ENCODE measurements at regions not wholly inside any gene's neighbourhood (a gene's known extent, or its start where the extent isn't known, plus 50 kb on each side); places are given as distances from the start of the nearest gene placed in this dataset.

DNA sequence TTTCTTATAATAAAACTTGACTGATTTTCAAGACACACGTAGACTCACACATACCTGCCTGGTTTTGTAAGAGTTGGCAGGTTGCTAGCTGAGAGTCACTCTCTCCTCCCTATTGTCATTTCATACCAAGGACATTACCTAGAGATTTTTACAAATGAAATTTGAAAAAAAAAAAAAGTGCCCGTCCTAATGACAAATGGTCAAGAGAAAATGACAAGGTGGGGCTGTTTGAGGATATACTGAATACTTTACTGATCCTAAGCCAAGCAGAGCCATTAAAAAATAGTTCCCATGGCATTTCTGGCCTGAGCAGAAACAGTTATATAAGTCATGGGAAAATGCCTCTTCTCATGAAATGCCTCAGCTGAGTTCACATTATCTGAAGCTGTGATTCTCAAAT lies 150.2 kb downstream of the DYRK2 start:
- no peak for DNase-seq

DNA sequence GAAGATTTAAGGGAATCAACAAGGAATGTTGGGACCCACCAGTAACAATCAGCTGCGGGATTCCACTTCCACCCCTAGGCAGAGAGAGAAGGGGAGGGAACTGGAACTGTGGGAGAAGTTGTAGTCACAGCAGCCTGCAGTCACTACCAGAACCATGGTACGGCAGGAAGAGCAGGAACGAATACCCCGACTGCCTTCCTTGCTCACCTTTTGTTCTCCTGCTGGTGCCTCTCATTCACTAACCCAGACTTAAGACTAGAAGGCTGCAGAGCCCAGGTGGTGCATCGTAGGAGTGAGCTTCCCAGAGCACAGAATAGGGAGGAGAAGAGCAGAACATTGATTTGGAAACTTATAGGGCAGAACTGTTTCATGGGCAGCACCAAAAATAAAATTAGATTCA lies 154.2 kb downstream of the DYRK2 start:
- no peak for DNase-seq

GRCh38 chr12:67803278-67803993 lies 154.9 kb downstream of the DYRK2 start:
- DNase-seq, result no peak

GRCh38 chr12:67804168-67804567 lies 155.6 kb downstream of the DYRK2 start:
- no peak for DNase-seq

DNA sequence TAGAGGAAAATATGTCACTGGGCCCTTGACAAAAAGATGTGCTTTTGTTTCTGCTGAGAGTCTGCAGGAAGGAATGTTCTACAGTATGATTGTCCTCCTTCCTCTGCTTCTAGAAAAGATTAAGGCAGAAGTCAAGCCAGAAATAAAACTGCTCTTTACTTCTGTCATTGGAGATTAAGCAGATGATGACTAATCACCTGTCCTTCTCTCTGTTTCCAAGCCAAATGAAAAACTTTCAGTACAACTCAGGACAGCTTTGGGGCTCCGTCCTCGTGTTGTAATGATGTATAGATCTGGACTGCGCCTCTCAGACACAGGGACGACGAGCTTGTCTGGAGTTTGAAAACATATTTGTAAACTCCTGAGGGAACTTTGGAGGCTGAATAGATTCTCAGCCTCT lies 159.3 kb downstream of the DYRK2 start:
- no peak for DNase-seq

DNA sequence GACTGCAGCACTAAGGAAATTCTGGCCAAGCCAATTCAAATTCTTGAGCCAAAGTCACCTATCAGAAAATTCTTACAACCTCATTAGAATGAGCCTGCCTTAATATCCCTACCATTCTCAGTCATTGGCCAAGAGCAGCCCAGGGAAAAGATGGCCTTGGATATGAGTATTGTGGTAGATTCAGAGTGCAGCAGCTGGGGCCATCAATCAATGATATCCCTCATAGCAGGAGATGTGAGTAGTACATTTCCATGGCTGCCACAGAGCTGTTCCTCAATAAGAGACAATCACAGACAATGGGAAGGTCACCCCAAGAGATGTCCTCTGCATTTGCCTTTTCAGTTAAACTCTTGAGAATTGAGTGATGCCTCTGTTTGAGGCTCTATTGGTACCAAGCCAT lies 161.6 kb downstream of the DYRK2 start:
- DNase-seq, result no peak

GRCh38 chr12:67811437-67812361 lies 163.2 kb downstream of the DYRK2 start:
- no peak for DNase-seq

DNA sequence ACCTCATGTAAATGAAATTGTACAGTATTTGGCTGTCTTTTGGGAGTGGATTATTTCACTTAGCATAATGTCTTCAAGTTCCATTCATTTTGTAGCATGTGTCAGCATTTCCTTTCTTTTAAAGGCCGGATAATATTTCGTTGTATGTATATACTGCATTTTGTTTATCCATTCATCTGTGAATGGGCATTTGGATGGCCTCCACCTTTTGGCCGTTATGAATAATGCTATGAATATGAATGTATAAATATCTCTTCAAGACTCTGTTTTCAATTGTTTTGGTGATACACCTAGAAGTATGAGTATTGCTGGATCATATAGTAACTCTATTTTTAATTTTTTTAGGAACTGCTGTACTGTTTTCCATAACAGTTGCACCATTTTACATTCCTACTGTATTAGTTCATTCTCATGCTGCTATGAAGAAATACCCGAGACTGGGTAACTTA lies 164.9 kb downstream of the DYRK2 start:
- DNase-seq, result no peak

- no peak for DNase-seq
Measured at GRCh38 chr12:67816269-67816668, 167.7 kb downstream of the DYRK2 start.

GRCh38 chr12:67818459-67818903 lies 169.9 kb downstream of the DYRK2 start:
- no peak for DNase-seq

- DNase-seq, result no peak
Measured at GRCh38 chr12:67819902-67820301, 169.3 kb upstream of the IFNG-AS1 start.

DNA sequence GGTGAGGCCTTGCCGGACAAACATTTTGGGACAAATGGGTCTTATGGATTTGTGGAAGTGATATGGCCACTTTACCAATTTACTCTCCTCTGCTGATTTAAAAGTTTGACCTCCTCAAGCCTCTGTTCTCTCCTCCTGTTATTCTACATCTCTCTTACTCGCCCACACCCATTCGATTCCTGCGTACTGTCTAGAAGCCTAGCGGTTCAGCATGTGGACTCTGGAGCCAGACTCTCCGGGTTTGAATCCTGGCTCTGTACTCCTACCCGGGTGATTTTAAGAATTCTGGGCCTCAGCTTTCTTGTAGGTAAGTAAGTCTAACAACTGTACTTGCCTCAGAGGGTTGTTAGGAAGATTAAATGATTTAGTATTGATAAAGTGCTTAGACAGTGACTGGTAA lies 168.6 kb upstream of the IFNG-AS1 start:
- no peak for DNase-seq

DNA sequence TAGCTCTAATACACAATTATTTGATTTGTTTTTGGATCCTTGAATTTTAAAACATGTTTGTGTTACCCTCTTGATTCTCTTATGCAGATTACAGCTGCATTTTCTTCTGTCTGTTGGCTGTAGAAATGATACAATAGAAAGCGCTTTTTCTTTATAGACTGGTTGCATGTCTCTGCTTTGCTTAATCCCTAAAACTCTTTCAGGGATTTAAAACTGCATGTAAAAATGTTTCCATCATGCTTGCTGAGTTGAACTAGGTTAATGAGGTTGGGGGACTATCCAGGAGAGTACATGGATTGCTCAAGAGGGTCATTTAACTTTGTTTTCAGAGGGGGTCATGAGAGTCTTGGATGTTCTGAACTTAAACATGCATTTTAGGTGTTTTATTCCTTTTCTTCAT lies 166.4 kb upstream of the IFNG-AS1 start:
- no peak for DNase-seq

DNA sequence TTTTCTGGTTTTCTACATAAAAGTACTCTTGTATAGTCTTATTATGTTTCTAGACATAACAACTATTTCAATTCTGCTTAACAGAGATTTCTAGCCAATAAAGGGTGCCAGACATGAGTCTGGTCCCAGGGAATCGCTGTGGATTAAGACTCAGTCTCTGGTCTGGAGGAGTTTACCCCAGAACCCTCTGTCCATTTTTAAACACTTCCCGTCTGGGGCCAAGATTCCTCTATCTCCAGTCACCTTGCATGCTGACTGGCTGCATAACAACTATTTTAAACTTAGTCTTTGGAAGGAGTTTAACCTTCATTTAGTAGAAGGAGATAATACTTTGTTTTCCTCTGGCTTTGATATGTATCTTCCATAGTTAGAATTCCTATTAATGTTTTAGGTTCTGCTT lies 163.1 kb upstream of the IFNG-AS1 start:
- DNase-seq, result no peak

DNA sequence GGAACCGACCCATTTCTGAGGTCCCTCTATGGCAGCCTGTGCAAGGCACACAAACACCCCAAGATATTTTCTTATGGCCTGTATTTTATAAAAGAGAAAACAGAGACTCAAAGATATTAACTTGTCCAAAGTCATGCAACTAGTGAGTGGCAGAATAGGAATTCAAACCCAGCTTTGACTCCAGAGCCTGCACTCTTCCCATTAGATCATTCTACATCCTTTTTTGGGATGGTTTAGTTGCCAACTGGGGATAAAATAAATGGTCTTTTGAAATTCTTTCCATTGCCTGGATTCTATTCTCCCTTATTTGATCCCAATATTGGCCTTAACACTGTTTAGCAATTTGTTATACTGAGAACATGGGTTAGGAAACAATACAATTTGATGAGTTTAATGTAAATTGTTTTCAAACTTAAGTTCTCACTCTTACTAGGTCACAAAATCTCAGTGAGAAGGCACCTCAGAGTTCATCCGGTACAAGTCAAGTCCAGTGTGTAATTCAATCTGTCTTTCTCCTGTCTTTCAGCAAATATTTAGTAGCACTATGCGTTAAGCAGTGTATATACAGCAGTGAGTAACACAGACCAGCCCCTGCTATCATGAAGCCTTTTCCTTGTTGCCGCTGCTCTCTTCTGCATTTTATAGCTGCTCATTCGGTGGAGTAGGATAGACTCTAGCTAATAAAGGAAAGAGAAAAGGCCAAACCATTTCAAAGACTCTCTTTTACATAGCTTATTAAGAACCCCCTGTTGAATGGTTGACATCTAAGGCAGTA lies 162.1 kb upstream of the IFNG-AS1 start:
- DNase-seq, result no peak

DNA sequence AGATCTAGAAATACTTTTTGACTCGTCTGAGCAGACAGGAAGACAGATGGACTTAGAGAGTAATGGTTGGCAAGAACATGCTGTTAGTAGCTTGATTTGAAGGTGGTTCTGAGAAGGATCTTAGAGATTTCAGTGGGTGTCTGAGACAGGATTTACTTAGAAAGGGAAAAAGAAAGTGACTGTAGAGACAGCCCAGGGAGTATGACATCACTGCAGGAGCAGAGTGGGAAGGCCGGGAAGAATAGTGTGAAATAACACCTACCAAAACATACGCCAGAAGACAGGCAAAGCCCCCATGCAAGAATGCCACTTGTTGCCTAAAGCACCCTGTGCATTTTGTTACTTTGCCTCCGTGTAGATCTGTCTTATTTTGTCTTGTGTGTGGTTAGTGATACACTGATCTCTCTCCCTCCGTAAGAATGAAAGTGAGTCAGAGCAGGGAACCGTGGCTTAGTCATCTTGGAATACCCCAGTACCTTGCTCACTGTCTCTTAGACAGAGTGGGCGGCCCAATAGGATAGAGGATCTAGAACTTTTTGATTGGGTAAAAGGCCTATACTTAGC lies 161.3 kb upstream of the IFNG-AS1 start:
- no peak for DNase-seq

DNA sequence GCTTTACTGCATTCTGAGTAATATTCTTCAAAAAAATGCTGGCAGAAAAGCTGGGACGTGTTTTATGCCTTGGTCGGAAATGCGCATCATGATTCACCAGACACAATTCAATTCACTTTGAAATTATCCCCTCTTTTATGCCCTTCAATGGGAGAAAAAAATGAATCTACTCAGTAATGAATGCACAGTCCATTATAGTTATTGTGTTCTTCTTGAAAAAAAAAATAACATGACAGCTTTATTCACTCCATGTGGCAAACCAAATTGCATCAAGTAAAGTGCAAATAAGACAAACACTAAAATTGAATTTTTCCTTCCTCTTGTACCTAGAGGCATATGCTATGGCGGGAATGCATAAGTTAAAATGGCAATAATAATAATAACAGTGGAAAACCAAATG lies 159.4 kb upstream of the IFNG-AS1 start:
- DNase-seq, result no peak

GRCh38 chr12:67832155-67832554 lies 157.1 kb upstream of the IFNG-AS1 start:
- DNase-seq, result no peak

DNA sequence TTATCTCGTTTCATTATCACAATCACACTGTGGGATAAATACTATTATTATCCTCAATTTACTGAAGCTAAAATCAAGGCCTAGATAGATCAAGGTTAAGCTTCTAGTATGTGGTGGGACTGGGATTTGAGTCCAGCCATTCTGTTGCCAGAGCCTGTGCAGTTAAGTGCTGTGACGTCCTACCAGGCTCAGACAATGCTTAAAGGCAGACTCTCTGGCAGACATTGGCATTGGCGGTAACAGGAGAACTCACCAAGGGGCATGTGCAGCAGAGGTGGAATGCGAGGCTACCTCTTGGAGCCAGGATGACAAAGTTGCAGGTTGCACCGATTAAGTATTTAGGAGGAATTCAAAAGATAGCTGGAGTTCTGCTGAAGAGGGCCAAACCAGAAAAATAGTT lies 155.6 kb upstream of the IFNG-AS1 start:
- DNase-seq, result no peak

DNA sequence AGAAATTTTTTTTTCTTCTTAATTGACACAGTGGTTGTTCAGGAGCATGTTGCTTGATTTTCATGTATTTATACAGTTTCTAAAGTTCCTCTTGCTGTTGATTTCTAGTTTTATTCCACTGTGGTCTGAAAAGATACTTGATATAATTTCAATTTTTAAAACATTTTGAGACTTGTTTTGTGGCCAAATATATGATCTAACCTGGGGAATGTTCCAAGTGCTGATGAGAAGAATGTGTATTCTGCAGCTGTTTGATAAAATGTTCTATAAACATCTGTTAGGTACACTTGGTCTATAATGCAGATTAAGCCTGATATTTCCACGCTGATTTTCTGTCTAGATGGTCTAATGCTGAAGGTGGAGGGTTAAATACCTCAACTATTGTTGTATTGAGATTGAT lies 151.4 kb upstream of the IFNG-AS1 start:
- DNase-seq, result no peak

DNA sequence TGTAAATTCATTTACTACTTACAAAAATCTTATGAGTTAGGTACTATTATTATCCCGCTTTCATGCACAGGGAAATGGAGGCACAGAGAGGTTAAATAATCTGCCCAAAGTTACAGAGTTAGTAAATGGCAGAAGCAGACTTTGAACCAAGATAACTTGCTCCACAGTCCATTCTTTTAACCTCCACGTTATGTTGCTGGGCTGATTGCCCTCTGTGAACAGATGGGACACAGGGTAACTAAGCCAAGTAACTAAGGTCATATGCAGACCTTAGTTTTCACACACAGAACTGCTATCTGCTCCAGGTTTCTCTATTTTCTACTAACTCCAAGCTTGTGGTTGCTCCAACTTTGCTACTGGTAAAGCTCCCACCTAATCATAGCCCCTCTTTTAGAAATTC lies 147.1 kb upstream of the IFNG-AS1 start:
- no peak for DNase-seq

- no peak for DNase-seq
Measured at GRCh38 chr12:67843257-67843656, 146.0 kb upstream of the IFNG-AS1 start.

- no peak for DNase-seq
Measured at GRCh38 chr12:67852701-67853100, 136.5 kb upstream of the IFNG-AS1 start.

All from DMS79 (cell line).